ENCODE measurements at regions not wholly inside any gene's neighbourhood (a gene's known extent, or its start where the extent isn't known, plus 50 kb on each side); places are given as distances from the start of the nearest gene placed in this dataset.
"Not testable (repeated sequence)": the region's sequence is repeated elsewhere in the genome, so short reads cannot be mapped to it uniquely, and the experiment has no call there.

GRCh38 chr10:31219306-31219705 is 99.7 kb upstream of the ZEB1 start:
- Histone ChIP-seq H3K4me1 (no peaks in the 10 kb centered on the region), H3K27me3 (ENCODE audit: insufficient read depth in 3 of 3, low read length in 2 of 3) (no peaks in the 10 kb centered on the region), H3K36me3 (ENCODE audit: insufficient read depth in 1 of 2, low read depth in 1 of 2) (no peaks in the 10 kb centered on the region), H3K27ac (no peak overlapping the region), H3K9me3 (no peaks in the 10 kb centered on the region), H3K4me3 (no peak overlapping the region)
- DNase-seq (no peak), ATAC-seq (no peak)
- intact Hi-C loops (cut with DNase I): no loop called here
- TF ChIP-seq CTCF (IDR thresholded peaks at IDR 0.05): no peak
- WGBS, 3 donors: 65 to 84% (median 82%) methylated on average over 1 of the region's 1 CpG

- DNase-seq; H3K27me3 ChIP-seq (ENCODE audit: insufficient read depth in 3 of 3, low read length in 2 of 3); H3K36me3 ChIP-seq (ENCODE audit: insufficient read depth in 1 of 2, low read depth in 1 of 2); ATAC-seq; H3K4me1 ChIP-seq; H3K4me3 ChIP-seq; intact Hi-C loops (cut with DNase I); H3K9me3 ChIP-seq; H3K27ac ChIP-seq: not testable (repeated sequence)
- whole genome bisulfite sequencing, 3 donors: 95 to 97% (median 96%) methylated on average over 4 of the region's 4 CpGs
Measured at GRCh38 chr10:31228780-31229179, 90.2 kb upstream of the ZEB1 start.

- Histone ChIP-seq H3K4me1 (peaks cover 5% of the 10 kb centered on the region), H3K27ac (no peak overlapping the region), H3K4me3 (no peak overlapping the region), H3K36me3 (ENCODE audit: insufficient read depth in 1 of 2, low read depth in 1 of 2) (no peaks in the 10 kb centered on the region), H3K27me3 (ENCODE audit: insufficient read depth in 3 of 3, low read length in 2 of 3) (no peaks in the 10 kb centered on the region), H3K9me3 (peaks cover 7% of the 10 kb centered on the region)
- ATAC-seq (no peak), DNase-seq (no peak)
- intact Hi-C loops (cut with DNase I): no loop called here
- no peak for TF ChIP-seq CTCF (IDR thresholded peaks at IDR 0.05)
- WGBS, 3 donors: 87 to 90% (median 89%) methylated on average over 1 of the region's 1 CpG
Measured at GRCh38 chr10:31239961-31240360, 79.1 kb upstream of the ZEB1 start.

GRCh38 chr10:31242902-31243301 is 76.1 kb upstream of the ZEB1 start:
- no peaks in the 10 kb centered on the region for H3K36me3 ChIP-seq (ENCODE audit: insufficient read depth in 1 of 2, low read depth in 1 of 2)
- ATAC-seq (peak in 3 of 4 donors; percentile 65 to 78 (median 68)), DNase-seq (peak in 1 of 2 donors; percentile 27)
- H3K9me3 ChIP-seq: peaks cover 10% of the 10 kb centered on the region
- H3K4me1 ChIP-seq: peaks cover 5% of the 10 kb centered on the region
- intact Hi-C loops (cut with DNase I): no loop called here
- H3K27ac ChIP-seq: no peak overlapping the region
- TF ChIP-seq CTCF (IDR thresholded peaks at IDR 0.05): no peak
- H3K4me3 ChIP-seq: no peak overlapping the region
- 56 to 58% (median 57%) methylated on average over 1 of the region's 1 CpG for WGBS, 3 donors
- no peaks in the 10 kb centered on the region for H3K27me3 ChIP-seq (ENCODE audit: insufficient read depth in 3 of 3, low read length in 2 of 3)

- H3K4me1 ChIP-seq; H3K4me3 ChIP-seq; H3K36me3 ChIP-seq (ENCODE audit: insufficient read depth in 1 of 2, low read depth in 1 of 2); H3K27ac ChIP-seq; ATAC-seq; DNase-seq; intact Hi-C loops (cut with DNase I); H3K27me3 ChIP-seq (ENCODE audit: insufficient read depth in 3 of 3, low read length in 2 of 3); H3K9me3 ChIP-seq: not testable (repeated sequence)
- 90 to 99% (median 92%) methylated on average over 2 to 4 of the region's 4 CpGs for WGBS, 3 donors
Measured at GRCh38 chr10:31251118-31251517, 67.9 kb upstream of the ZEB1 start.

- no peak overlapping the region for H3K4me3 ChIP-seq
- H3K27me3 ChIP-seq (ENCODE audit: insufficient read depth in 3 of 3, low read length in 2 of 3): no peaks in the 10 kb centered on the region
- DNase-seq (no peak), ATAC-seq (no peak)
- no peak overlapping the region for H3K27ac ChIP-seq
- TF ChIP-seq CTCF (IDR thresholded peaks at IDR 0.05): no peak
- no peaks in the 10 kb centered on the region for H3K36me3 ChIP-seq (ENCODE audit: insufficient read depth in 1 of 2, low read depth in 1 of 2)
- H3K4me1 ChIP-seq: no peaks in the 10 kb centered on the region
- no peaks in the 10 kb centered on the region for H3K9me3 ChIP-seq
- 54 to 68% (median 59%) methylated on average over 1 of the region's 1 CpG for WGBS, 3 donors
- intact Hi-C loops (cut with DNase I): no loop called here
Measured at GRCh38 chr10:31253237-31253636, 65.8 kb upstream of the ZEB1 start.
